Mucosa of rectum (tissue), 2 donors: ENCODE measurements at regions not wholly inside any gene's neighbourhood (a gene's known extent, or its start where the extent isn't known, plus 50 kb on each side); places are given as distances from the start of the nearest gene placed in this dataset.
"Not testable (repeated sequence)": the region's sequence is repeated elsewhere in the genome, so short reads cannot be mapped to it uniquely, and the experiment has no call there.

Experiments
- H3K27ac ChIP-seq, 2 donors: one replicate each; pipeline ENCODE4 v1.7.0; 2013; ENCODE audit warnings: inconsistent platforms in 2 of 2, low read depth in 2 of 2, low read length in 2 of 2
- H3K27me3 ChIP-seq, 2 donors: one replicate each; pipeline ENCODE4 v1.7.0; 2013; ENCODE audit warnings: low read length in 2 of 2; ENCODE audit not compliant: control insufficient read depth in 2 of 2, insufficient read depth in 2 of 2
- H3K36me3 ChIP-seq, 2 donors: one replicate each; pipeline ENCODE4 v1.7.0; 2013; ENCODE audit warnings: low read length in 2 of 2; ENCODE audit not compliant: control insufficient read depth in 2 of 2, insufficient read depth in 2 of 2
- H3K4me1 ChIP-seq, 2 donors: one replicate each; pipeline ENCODE4 v1.7.0; 2013; ENCODE audit warnings: low read length in 2 of 2, mild to moderate bottlenecking in 1 of 2; ENCODE audit not compliant: control insufficient read depth in 2 of 2, insufficient read depth in 2 of 2
- H3K4me3 ChIP-seq, 2 donors: one replicate each; pipeline ENCODE4 v1.7.0; 2013; ENCODE audit warnings: low read length in 2 of 2
- H3K9ac ChIP-seq, 2 donors: one replicate each; pipeline ENCODE4 v1.7.0; 2013; ENCODE audit warnings: low read length in 2 of 2, low read depth in 1 of 2, mild to moderate bottlenecking in 1 of 2
- H3K9me3 ChIP-seq, 2 donors: one replicate each; pipeline ENCODE4 v1.7.0; 2013; ENCODE audit warnings: low read length in 2 of 2; ENCODE audit not compliant: control insufficient read depth in 2 of 2
- donor health status: healthy.
- donor health status: Normal muscosa, but diverticular disease.

- not testable (repeated sequence) for H3K27me3 ChIP-seq, H3K27ac ChIP-seq, H3K36me3 ChIP-seq, H3K4me1 ChIP-seq, H3K9me3 ChIP-seq, H3K9ac ChIP-seq, H3K4me3 ChIP-seq
Measured at GRCh38 chr2:95654897-95655296, 63.1 kb downstream of the TRIM43 start.

DNA sequence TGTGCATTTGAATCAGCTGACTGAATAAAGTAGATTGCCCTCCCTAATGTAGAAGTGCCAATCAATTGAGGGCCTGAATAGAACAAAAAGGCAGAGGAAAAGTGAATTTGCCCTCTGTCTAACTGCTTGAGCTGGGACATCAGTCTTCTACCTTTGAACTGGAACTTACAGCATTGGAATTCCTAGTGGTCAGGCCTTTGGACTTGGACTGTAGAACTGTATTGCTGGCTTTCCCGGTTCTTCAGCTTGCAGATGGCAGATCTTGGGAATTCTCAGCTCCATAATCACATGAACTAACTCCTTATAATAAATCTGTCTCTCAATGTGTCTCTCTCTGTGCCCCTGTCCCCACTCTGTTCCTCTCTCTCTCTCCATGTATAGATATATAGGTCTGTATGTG lies 64.8 kb downstream of the TRIM43 start:
- not testable (repeated sequence) for H3K9ac ChIP-seq, H3K9me3 ChIP-seq, H3K4me1 ChIP-seq, H3K27me3 ChIP-seq, H3K4me3 ChIP-seq, H3K36me3 ChIP-seq, H3K27ac ChIP-seq

GRCh38 chr2:95657937-95658336 lies 66.1 kb downstream of the TRIM43 start:
- H3K4me3 ChIP-seq, H3K27me3 ChIP-seq, H3K9ac ChIP-seq, H3K4me1 ChIP-seq, H3K36me3 ChIP-seq, H3K9me3 ChIP-seq, H3K27ac ChIP-seq: not testable (repeated sequence)

DNA sequence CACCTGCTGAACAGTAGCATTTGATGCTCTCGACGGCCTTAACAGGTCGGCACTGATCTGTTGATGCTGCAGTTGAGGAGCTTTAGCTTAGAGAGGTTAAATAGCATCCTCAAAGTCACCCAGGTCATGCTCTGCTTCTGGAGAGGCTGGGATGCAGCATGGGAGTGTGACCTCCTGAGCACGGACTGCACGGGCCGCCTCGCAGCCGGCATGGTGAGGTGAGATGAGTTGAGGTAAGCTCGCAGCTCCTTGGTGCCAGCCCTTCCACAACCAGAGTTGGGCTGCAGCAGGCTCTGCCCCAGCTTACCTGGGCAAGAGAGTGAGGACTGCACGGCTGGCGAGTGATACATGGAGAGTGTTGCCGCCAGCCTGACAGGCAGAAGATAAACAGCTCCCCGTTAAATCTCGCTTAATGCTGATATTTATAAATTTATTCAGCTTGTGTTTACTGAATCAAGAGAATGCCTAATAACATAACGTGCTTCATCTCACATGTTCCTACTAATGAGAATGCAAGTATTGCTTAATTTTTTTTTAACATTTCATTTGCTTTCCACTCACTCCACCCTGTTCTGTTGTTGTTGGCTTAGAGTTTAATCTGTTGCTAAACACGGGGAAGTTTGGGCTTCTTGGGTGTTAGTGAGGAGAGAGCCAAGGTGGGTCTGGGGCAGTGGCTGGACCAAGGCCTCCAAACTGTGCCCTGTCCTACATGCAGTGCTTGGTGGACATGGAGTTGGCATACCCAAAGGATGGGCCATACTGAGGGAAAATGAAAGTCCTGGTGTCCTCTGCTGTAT lies 69.2 kb downstream of the TRIM43 start:
- H3K9ac ChIP-seq, H3K4me1 ChIP-seq, H3K36me3 ChIP-seq, H3K27ac ChIP-seq, H3K4me3 ChIP-seq, H3K9me3 ChIP-seq, H3K27me3 ChIP-seq: not testable (repeated sequence)

- not testable (repeated sequence) for H3K4me3 ChIP-seq, H3K27me3 ChIP-seq, H3K27ac ChIP-seq, H3K4me1 ChIP-seq, H3K9me3 ChIP-seq, H3K36me3 ChIP-seq, H3K9ac ChIP-seq
Measured at GRCh38 chr2:95663471-95664441, 72.0 kb downstream of the TRIM43 start.

GRCh38 chr2:95666636-95667035 lies 74.8 kb downstream of the TRIM43 start:
- H3K9ac ChIP-seq, H3K4me3 ChIP-seq, H3K27ac ChIP-seq, H3K36me3 ChIP-seq, H3K27me3 ChIP-seq, H3K4me1 ChIP-seq, H3K9me3 ChIP-seq: not testable (repeated sequence)

- Histone ChIP-seq H3K4me3 (no peak overlapping the region), H3K4me1 (peaks cover 0 to 7% of the 10 kb centered on the region in 2 donors), H3K27me3 (peaks cover 0 to 2% of the 10 kb centered on the region in 2 donors), H3K27ac (no peak overlapping the region), H3K9ac (no peak overlapping the region), H3K9me3 (no peaks in the 10 kb centered on the region), H3K36me3 (no peaks in the 10 kb centered on the region)
Measured at GRCh38 chr2:95667480-95667879, 75.7 kb downstream of the TRIM43 start.

- H3K27ac ChIP-seq, H3K27me3 ChIP-seq, H3K9ac ChIP-seq, H3K4me3 ChIP-seq, H3K36me3 ChIP-seq, H3K9me3 ChIP-seq, H3K4me1 ChIP-seq: not testable (repeated sequence)
Measured at GRCh38 chr2:95668934-95669333, 77.1 kb downstream of the TRIM43 start.

GRCh38 chr2:95669441-95669991 lies 77.7 kb downstream of the TRIM43 start:
- no peaks in the 10 kb centered on the region for H3K9me3 ChIP-seq

GRCh38 chr2:95670167-95670566 lies 78.4 kb downstream of the TRIM43 start:
- no peaks in the 10 kb centered on the region for H3K36me3 ChIP-seq
- H3K27me3 ChIP-seq = peaks cover 0 to 2% of the 10 kb centered on the region in 2 donors
- H3K9ac ChIP-seq = no peak overlapping the region
- H3K9me3 ChIP-seq = no peaks in the 10 kb centered on the region
- peaks cover 0 to 8% of the 10 kb centered on the region in 2 donors for H3K4me1 ChIP-seq
- H3K4me3 ChIP-seq = no peak overlapping the region
- H3K27ac ChIP-seq = no peak overlapping the region

More at GRCh38 chr2:95669441-95669991, 77.7 kb downstream of the TRIM43 start:
- no peaks in the 10 kb centered on the region for H3K36me3 ChIP-seq
- peaks cover 0 to 8% of the 10 kb centered on the region in 2 donors for H3K4me1 ChIP-seq
- H3K4me3 ChIP-seq = no peak overlapping the region
- no peak overlapping the region for H3K27ac ChIP-seq
- H3K27me3 ChIP-seq = peaks cover 0 to 2% of the 10 kb centered on the region in 2 donors
- H3K9ac ChIP-seq = no peak overlapping the region
